ENCODE measurements at regions not wholly inside any gene's neighbourhood (a gene's known extent, or its start where the extent isn't known, plus 50 kb on each side); places are given as distances from the start of the nearest gene placed in this dataset.

DNA sequence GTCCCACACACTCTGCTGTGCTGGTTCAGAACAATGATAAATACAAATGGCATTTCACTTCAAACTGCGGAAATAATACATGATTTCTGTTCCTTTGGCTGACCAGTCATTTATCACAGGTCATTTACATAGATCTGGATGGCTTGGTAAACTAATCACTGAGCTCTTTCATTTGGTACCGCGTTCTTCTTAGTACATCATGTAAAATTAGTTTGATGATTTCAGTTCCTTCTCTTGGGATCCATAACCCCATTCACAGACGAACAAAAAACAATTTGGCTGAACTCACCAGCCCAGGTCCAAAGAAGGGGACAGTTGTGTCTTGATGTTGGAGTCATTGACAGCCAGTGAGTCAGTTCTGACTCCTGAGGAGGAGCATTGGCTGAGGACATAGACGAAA, 689.8 kb downstream of the INHBA start:
- no peak for DNase-seq

DNA sequence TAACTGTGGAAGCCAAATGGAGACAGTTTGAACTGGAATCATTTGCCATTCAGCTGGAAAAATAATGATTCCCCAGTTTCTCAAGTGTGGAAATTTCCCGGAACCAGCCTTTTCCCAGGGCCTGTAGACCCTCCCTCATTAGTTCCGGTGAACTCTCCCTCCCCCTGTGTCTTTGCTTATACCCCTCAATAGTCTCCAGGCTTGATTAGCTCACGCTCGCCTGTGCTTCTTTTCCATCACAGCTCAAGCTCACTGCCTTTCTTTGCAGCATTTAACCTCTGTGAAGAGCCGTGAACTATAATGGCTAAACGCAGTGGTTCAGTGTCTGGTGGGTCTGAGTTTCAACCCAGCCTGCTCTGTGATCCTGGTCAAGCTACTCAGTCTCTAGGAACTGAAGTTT, 690.8 kb downstream of the INHBA start:
- no peak for DNase-seq

DNA sequence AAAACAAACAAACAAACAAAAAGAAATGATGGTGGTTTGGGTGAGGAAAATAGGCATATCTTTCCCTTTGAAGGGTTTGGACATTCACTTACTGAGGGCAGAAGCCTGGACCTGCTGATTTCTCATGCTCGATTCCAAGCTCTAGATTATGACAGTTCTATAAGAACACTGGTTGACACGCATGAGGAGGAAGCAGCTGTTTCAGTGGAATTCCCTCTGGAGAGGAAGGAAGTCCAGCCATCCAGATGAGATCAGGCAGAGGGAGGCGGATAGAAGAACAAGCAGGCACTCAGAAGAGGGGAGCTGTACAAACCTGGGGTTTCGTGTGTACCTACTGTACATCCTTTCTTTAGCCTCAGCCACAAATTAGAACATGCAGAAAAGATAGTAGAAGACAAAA, 691.9 kb downstream of the INHBA start:
- DNase-seq = no peak

DNA sequence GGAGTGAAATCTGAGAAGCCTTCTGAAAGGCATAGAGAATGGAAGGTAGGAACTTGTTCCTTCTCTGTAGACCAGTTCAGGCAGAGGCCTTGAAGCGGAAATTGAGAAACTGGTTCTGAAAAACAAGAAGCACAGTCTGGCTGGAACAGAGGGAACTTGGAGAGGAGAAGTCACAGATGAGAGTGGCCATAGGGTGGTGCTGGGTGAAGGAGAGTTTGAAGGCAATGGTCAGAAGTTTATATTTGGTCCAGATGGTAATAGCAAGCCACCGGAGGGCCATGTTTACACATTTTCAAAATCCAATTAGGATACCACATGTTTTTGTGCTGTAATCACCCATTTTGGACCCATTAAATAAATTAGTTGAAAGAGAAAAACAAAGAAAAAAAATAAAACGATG, 692.5 kb downstream of the INHBA start:
- no peak for DNase-seq

DNA sequence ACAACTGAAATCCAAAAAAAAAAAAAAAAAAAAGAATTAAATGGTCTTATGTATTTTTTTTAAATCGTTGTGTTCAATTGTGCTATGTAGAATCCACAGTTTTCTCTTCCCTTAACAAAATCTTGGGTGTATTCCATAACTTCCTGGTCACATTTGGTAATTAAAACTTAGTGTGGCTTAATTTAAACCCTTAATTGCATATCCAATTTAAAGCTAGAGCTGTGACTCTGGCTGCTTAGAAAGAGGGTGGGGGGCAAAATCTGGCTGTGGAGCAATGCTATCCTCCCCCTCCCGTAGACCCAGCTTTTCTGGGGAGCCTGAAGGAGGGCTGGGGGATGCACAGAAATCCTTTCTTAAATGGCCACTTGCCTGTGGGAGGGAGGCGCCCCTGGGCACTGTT, 695.1 kb downstream of the INHBA start:
- DNase-seq = no peak

DNA sequence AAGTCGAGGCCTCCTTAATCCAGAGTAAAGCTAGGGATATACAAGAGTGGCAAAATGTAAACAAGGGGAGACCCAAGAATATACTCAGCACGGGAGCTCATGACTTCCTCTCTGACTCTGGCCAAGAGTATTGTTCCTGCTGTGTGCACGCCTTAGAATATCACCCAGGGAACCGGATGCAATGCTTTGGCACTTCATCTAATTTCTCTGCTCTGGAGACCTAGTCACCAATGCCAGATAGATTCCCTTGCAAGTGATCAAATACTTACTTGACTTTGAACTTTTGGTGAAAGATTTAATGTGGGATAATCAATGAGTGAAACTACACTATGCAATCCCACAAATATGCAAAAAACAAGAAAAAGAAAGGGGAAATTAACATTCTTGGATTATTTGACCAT, 695.5 kb downstream of the INHBA start:
- DNase-seq = no peak

DNA sequence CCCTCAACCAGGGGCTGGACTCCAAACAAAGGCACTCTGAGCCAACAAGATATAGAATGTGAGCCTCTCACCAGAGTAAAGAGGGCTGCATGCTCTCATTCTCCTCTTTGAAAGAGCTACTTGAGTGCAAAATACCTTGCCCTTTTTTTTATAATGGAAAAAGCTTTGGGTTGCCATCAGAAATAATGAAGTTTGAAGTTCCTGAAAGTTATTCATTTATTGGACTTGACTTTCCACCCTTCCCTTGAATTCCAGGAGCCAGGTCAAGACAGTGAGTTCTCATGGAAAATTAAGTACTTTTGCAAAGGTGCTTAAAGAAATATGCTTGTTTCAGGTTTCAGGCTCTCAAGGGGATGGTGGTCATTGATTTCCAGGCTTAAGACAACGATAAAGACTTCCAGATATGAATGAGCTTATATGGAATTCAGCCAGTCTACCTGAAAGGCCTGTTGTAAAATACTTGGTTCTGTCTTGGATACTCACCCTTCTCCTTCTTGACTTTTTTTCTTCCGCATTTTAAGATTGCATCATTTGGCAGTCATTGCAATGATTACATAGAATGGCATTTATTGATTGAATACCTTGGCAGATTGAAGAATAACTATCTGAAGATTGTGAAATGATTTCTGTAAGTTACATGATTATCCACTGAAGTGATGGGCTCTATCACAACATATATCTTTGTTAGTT, 696.4 kb downstream of the INHBA start:
- no peak for DNase-seq

DNA sequence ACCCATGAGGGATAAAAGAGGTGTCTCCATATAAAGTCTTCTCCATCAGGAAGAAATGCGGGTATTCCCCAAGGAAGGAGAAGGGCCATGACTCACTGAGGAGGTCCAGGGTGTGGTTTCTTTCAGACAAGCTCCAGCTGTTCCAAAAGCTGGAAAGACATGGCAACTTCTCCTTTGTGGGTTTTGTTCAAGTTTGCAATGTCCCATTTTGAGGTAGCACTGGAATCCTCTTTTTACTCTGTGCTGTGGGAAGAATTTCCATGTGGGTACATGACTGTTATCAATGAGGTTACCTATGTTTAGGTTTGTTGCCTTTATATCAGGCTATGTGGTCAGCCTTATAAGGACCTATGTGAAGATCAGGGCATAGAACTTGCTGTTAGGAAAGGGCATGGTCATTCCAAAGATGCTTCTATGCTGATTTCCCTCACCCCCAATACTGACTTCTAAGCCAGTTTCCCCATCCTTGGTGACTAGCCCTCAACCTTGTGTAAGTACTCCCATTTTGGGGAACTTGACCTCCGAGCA, 697.5 kb downstream of the INHBA start:
- DNase-seq = no peak

DNA sequence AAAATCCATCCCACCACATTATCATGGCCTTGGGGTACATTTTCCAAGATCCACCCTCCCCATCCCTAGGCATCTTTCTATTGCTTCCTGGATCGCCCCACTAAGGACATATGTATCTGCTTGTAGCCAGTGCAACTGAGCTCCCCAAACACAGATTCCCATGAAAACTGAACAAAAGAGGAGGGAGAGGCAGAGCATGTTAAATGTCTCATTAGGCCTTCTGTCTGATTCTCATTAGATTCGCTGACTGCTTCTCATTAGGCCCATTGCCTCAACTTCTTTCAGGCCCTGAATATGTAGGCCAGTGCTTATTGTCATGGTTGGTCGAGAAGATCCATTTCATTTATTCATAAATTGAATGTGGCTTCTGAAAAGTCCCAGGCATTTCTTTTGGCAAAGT, 698.9 kb downstream of the INHBA start:
- no peak for DNase-seq

DNA sequence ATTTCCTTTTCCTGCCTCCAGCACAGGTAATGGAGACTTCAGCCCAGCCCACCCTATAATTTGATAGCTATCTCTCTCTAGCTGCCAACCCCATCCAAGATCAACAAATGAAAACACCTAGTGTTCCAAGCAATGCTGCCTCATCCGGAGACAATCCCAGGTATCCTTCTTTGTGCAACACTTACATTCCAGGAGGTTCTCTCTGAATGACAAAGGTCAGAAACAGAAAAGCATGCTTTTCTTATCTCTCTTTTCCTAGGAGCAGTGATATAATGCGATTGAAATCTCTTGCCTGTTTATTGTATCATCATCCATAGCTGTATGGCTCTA, 699.3 kb downstream of the INHBA start:
- DNase-seq = no peak

DNA sequence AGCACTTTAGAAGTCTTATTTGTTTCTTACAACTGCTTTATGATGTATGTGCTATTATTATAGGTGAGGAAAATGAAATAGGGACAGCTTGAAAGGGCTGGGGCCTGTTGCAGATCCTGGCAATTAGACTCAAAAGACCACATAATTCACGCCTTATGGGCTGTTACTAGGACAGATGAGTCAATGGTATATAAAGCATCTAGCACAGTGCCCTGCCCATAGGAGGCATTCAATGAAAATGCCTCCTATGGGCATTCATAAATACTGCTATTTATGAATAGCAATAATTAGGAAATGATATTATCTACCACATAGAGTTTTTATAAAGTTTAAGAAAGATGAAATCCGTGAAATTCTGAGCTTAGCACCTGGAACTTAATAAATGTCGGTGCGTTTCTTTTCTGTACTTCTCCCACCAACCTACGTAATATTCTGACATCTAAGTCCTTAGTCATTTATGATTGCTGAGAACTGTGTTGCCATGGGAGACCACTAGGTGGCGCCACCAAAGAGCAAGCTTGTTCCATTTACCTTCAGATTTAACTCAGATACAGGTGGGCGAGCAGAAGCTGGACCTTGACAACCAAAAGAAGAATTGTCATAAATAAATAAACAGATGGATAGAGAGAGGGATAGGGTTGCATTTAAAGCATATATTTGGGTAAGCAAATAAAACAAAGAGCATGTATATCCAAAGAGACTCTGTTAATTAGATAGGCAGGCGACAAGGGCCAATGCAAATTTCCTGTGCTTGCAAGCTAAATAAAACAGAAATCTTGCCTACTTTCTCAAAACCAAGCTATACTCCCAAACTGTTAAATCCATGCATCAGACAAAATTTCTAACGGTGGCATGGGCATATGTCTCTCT, 699.9 kb downstream of the INHBA start:
- no peak for DNase-seq

DNA sequence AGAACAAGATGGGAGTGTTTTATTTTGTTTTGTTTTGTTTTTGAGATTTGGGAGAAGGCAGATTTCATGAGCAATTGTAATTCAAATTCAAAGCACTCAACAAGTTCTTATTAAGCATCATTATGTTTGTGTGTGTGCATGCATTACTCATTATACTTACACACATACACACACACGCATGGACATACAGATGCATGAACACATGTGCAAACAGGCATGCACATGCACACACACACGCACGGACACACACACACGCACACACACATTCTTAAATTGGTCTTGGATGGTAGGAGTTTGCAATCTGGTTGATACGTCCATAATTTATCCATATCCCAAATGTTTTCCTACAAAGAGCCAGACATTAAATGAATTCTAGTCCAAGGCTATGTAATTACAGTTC, 702.8 kb downstream of the INHBA start:
- no peak for DNase-seq

DNA sequence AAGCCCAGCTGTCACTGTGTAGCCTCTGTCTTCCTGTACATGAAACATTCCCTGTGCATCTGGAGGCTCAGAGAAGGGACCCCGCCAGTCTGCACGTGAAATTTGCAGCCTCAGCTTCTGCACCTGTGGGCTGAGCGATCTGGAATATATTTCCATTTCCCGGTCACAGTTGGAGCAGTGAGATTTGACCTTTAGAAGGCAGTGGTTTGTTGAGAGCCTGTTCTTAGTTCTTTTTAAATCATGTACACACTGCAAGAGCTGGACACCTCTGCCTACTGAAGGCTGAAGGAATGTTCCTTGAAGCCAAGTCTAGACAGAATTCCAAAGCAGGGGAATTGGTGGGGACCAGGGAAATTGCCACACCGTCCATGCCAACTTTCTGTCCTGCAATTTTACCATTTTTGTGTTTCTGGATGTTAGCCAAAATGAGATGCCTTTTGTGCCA, 706.6 kb downstream of the INHBA start:
- no peak for DNase-seq

DNA sequence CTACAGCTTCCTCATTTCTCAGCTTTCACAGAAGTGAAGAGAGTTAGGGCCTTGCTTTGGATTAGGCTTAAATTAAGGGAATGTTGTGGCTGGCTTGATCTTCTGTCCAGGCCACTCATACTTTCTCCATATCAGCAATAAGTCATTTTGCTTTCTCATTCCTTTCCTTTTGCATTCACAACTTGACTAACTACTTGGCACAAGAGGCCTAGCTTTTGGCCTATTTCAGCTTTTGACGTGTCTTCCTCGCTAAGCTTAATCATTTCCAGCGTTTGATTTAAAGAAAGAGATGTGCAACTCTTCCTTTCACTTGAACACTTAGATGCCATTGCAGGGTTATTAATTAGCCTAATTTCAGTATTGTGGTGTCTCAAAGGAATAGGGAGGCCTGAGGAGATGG, 712.0 kb downstream of the INHBA start:
- DNase-seq = no peak

DNA sequence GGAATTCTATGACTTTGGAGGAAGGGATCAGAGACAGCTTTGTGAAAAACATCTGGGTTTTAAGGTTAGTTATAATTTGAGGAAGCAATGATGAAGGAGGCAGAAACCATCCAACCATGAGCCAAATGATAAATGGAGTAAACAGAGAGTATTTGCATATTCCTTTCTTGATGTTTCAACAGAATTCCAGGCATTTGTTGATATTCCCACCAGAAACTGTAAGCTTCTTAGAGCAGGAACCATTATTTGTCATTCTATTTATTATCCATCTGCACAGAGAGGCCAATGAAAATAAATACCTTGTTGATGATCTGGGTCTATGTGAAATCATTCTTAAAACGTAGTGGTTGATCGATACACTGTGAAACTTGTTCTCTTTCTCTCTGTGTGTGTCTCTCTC, 715.3 kb downstream of the INHBA start:
- no peak for DNase-seq

DNA sequence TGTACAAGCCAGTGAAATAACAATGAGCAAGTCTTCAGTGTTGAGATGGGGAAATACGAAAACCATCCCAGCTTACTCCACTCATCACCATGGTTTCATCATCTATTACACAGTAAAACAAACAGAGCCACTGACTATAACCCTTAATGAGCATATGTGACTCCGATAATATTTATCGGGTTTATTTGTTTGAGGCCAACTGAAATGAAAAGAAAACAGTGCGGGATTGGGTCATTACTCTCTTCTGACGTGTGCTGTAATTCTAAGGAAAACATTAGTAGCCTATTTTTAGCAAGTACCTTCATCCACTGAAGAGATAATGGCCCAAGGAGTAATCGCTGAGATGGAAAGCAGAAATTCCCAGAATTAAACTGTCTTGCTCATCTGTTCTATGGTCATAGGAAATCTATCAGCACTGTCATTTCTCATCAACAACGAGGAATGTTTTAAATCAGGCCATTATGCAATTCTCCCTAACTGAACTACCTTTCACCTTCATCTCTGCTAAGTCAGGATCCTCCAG, 716.5 kb downstream of the INHBA start:
- DNase-seq = no peak

DNA sequence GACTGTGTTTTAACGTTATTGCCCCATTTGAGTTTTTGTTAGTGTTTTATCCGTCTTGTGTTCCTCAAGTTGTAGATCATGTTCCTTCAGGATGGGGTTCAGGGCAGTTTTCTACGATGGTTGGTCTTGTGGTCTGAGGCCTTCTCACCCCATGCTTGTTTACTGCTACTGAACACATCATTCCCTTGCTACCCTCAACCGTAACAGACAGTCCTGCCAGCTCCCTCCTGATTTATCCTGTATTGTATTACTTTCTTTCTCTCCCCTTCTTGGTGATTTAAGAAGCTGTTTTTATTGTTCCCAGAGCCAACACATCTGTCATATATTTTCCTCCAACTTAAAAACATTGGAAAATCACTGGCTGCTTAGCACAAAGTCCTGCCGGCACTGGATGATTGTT, 719.8 kb downstream of the INHBA start:
- DNase-seq = no peak

DNA sequence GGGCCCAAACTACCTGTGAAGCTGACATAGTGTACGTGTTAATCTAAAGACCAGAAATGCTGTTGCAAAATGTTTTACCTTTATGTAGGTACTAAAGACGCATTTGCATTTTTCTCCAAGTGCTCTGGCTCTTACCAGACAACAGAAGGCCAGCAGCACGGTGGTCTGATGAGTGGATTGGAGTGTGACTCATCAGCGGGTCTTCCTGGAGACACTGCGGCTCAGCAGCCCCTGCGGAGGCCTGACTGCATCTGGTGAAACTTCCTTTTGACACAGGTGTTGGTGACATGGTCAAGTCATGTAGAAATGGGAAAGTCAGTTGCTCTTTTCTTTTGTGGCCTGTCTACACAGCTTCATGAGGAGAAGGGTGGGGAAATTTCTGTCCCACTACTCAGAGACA, 723.6 kb downstream of the INHBA start:
- no peak for DNase-seq

DNA sequence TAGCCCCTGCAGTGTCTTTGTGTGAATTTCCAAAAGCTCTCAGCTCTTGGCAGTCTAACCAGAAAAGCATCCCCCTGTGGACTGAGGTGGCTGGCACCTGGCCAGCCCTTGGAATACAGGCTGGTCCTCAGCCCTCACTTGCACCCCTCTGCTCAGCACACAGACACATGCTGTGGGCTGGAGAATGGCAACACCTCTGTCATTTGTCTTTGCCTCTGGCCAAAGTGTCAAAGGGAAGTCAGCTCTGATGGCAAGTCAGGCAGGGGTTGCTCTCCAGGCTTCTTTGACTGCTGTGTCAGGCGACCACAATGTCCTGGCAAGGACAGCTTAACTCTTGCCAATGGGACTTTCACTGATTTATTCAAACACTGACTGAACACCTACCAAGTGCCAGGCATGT, 724.8 kb downstream of the INHBA start:
- DNase-seq = no peak

DNA sequence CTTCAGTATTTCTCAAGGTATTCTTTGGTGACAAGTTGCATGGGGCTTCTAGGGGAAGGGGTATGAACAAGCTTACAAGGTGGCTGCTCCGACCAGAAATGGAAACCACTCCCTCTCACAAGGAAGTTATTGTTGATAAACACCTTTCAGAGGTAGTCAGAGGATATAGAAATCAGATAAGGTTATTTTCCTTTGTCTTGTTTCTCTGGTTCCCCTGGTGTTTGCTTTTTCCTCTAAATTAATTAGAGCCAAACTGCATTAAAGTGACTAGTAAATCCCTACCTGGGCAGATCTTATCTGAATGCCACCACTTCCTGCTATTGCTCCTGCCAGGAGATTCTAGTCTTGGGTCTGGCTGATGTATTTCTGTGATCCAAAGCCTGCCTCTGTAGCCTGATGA, 725.4 kb downstream of the INHBA start:
- DNase-seq = no peak

DNA sequence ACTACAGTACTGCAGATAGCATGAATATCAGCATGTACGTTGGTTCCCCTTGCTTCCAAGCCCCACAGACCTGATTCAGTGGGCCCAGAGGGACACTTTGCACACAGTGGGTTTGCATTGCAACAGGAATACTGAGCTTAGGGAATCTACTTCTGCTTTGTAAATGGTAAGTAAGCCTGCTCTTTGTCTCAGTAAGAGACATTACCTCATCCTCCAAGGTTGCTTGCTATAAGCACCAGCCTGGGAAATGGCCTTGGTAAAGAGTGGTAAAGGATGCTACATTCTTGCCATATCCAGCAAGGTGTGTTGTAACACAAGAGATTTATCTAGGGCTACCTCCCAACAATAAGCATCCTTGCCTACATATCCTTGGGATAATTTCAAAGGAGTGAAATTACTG, 730.5 kb downstream of the INHBA start:
- no peak for DNase-seq

DNA sequence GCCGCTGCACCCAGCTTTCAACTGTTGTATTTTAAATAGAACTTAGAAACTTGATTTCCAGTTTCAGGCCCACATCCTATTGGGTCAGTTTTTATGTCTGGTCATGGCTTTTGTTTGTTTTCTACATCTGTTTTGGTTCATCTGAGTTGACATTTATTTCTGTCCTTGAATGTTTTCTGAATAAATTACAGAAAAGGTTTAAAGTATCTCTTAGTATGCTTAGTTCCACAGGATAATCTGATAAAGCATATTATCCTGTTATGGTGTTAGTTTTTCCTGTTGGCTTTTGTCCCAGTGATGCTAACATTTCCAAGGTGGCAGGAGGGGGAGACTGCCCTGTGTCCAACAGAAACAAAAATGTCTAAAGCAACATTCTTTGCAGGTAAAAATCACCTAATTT, 733.2 kb downstream of the INHBA start:
- no peak for DNase-seq

DNA sequence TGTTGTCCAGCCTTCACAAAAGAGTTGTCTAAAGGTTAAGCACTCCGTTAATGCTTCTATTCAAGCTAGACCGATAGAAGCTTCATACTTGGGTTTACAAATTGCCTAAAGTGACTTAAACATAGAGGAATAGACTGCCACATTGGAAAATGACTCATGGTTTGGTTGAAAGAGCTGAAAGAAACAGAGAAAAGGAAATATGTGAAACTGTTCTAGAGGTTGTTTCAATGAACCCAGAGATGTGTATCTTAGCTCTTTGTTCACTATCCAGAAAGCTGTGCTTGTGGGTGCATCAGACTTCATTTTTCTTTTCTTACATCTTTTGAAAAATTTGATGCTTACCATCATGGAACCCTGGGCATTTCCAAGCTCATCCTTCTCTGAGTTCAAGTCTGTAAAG, 736.2 kb downstream of the INHBA start:
- no peak for DNase-seq

DNA sequence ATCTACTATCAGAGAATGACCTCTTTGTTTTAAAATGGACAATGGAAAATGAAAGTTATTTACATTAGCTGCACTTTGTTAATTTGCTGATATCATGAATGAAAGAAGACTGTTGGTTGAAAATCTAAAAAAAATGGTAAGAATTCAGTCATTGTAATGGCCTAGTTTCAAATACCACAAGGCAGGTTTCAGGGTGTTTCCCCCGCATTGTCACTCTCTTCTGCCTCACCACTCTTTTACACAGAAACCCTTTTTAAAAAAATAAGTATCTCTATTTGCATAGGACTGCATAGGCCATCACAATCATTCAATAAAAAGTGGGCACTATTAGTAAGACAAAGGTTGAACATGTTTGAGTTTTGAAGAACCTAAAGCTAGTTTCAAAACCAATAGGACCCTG, 737.1 kb downstream of the INHBA start:
- no peak for DNase-seq

Data from 8988T (cell line).